ENCODE measurements at regions not wholly inside any gene's neighbourhood (a gene's known extent, or its start where the extent isn't known, plus 50 kb on each side); places are given as distances from the start of the nearest gene placed in this dataset.
"Not testable (repeated sequence)": the region's sequence is repeated elsewhere in the genome, so short reads cannot be mapped to it uniquely, and the experiment has no call there.

DNA sequence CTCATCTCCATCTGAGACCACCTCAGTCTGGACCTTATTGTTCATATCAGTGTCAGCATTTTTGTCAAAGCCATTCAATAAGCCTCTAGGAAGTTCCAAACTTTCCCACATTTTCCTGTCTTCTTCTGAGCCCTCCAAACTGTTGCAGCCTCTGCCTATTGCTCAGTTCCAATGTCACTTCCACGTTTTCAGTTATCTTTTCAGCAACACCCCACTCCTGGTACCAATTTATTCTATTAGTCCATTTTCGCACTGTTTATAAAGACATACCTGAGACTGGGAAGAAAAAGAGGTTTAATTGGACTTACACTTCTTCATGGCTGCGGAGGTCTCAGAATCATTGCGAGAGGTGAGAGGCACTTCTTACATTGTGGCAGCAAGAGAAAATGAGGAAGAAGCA is 339.3 kb downstream of the TLL1 start:
- TF ChIP-seq CTCF, POLR2A (IDR thresholded peaks at IDR 0.05): not testable (repeated sequence)

Measured in testis (tissue), 2 donors.